Parathyroid adenoma (tissue), 2 donors: ENCODE measurements at regions not wholly inside any gene's neighbourhood (a gene's known extent, or its start where the extent isn't known, plus 50 kb on each side); places are given as distances from the start of the nearest gene placed in this dataset.
"Not testable (repeated sequence)": the region's sequence is repeated elsewhere in the genome, so short reads cannot be mapped to it uniquely, and the experiment has no call there.

Source experiments
- H2AFZ ChIP-seq: fragments of 300-600 bp; sonication (generic); one replicate; pipeline ENCODE4 v1.7.0; 2017; ENCODE audit warnings: antibody characterized with exemption, mild to moderate bottlenecking
- H3K27ac ChIP-seq: fragments of 300-600 bp; sonication (generic); one replicate; pipeline ENCODE4 v1.7.0; 2017
- H3K27me3 ChIP-seq: fragments of 300-600 bp; sonication (generic); one replicate; pipeline ENCODE4 v1.7.0; 2017; ENCODE audit warnings: low read length; ENCODE audit not compliant: control insufficient read depth, insufficient read depth
- H3K36me3 ChIP-seq: fragments of 300-600 bp; sonication (generic); one replicate; pipeline ENCODE4 v1.7.0; 2017; ENCODE audit warnings: low read length; ENCODE audit not compliant: control insufficient read depth, insufficient read depth
- H3K4me1 ChIP-seq: fragments of 300-600 bp; sonication (generic); one replicate; pipeline ENCODE4 v1.7.0; 2017; ENCODE audit warnings: control low read depth
- H3K4me2 ChIP-seq: fragments of 300-600 bp; sonication (generic); one replicate; pipeline ENCODE4 v1.7.0; 2017; ENCODE audit warnings: low read length
- H3K4me3 ChIP-seq: fragments of 300-600 bp; sonication (generic); one replicate; pipeline ENCODE4 v1.7.0; 2017; ENCODE audit warnings: low read depth, low read length
- H3K79me2 ChIP-seq: fragments of 300-600 bp; sonication (generic); one replicate; pipeline ENCODE4 v1.7.0; 2017; ENCODE audit warnings: control low read depth
- H3K9ac ChIP-seq: fragments of 300-600 bp; sonication (generic); one replicate; pipeline ENCODE4 v1.7.0; 2017; ENCODE audit warnings: mild to moderate bottlenecking
- H3K9me3 ChIP-seq: fragments of 300-600 bp; sonication (generic); one replicate; pipeline ENCODE4 v1.7.0; 2017; ENCODE audit warnings: low read length; ENCODE audit not compliant: control insufficient read depth
- TF ChIP-seq, protein P1 (sequence below): fragments of 300-600 bp; sonication (generic); IDR thresholded peaks from one replicate; pipeline ENCODE4 v1.7.0; 2017; ENCODE audit warnings: antibody characterized with exemption, mild to moderate bottlenecking
- donor health status: primary hyperparathyroidism.

- no peaks in the 10 kb centered on the region for H3K9me3 ChIP-seq
Observed at GRCh38 chr4:181896614-181897013, 346.6 kb upstream of the TENM3 start.

GRCh38 chr4:181897935-181898334 lies 345.3 kb upstream of the TENM3 start:
- Histone ChIP-seq H3K27ac (no peak overlapping the region), H3K79me2 (no peaks in the 10 kb centered on the region), H3K27me3 (no peaks in the 10 kb centered on the region), H3K9ac (no peak overlapping the region), H3K4me2 (no peak overlapping the region), H3K4me3 (no peak overlapping the region), H2AFZ (no peak overlapping the region), H3K9me3 (no peaks in the 10 kb centered on the region), H3K4me1 (no peaks in the 10 kb centered on the region), H3K36me3 (no peaks in the 10 kb centered on the region)
- TF ChIP-seq, protein P1, sequence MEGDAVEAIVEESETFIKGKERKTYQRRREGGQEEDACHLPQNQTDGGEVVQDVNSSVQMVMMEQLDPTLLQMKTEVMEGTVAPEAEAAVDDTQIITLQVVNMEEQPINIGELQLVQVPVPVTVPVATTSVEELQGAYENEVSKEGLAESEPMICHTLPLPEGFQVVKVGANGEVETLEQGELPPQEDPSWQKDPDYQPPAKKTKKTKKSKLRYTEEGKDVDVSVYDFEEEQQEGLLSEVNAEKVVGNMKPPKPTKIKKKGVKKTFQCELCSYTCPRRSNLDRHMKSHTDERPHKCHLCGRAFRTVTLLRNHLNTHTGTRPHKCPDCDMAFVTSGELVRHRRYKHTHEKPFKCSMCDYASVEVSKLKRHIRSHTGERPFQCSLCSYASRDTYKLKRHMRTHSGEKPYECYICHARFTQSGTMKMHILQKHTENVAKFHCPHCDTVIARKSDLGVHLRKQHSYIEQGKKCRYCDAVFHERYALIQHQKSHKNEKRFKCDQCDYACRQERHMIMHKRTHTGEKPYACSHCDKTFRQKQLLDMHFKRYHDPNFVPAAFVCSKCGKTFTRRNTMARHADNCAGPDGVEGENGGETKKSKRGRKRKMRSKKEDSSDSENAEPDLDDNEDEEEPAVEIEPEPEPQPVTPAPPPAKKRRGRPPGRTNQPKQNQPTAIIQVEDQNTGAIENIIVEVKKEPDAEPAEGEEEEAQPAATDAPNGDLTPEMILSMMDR, result no peak

More at GRCh38 chr4:181896614-181897013, 346.6 kb upstream of the TENM3 start:
- Histone ChIP-seq H3K9ac (no peak overlapping the region), H3K79me2 (no peaks in the 10 kb centered on the region), H2AFZ (no peak overlapping the region), H3K36me3 (no peaks in the 10 kb centered on the region), H3K4me2 (no peak overlapping the region), H3K27me3 (no peaks in the 10 kb centered on the region), H3K27ac (no peak overlapping the region), H3K4me3 (no peak overlapping the region), H3K4me1 (no peaks in the 10 kb centered on the region)
- TF ChIP-seq, protein P1, result no peak

DNA sequence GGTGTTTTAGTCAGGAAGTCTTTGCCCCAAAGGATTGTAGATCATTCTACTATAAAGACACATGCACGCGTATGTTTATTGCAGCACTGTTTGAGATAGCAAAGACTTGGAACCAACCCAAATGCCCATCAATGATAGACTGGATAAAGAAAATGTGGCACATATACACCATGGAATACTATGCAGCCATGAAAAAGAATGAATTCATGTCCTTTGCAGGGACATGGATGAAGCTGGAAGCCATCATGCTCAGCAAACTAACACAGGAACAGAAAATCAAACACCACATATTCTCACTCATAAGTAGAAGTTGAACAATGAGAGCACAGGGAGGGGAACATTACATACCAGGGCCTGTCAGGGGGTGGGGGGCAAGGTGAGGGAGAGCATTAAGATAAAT lies 340.8 kb upstream of the TENM3 start:
- H3K4me1 ChIP-seq, H3K36me3 ChIP-seq, H3K4me3 ChIP-seq, H2AFZ ChIP-seq, H3K27ac ChIP-seq, H3K27me3 ChIP-seq, H3K9me3 ChIP-seq, H3K79me2 ChIP-seq, H3K4me2 ChIP-seq, H3K9ac ChIP-seq: not testable (repeated sequence)

- Histone ChIP-seq H2AFZ (no peak overlapping the region), H3K9me3 (no peaks in the 10 kb centered on the region), H3K4me1 (no peaks in the 10 kb centered on the region), H3K9ac (no peak overlapping the region), H3K79me2 (no peaks in the 10 kb centered on the region), H3K27me3 (no peaks in the 10 kb centered on the region), H3K4me2 (no peak overlapping the region), H3K27ac (no peak overlapping the region), H3K4me3 (no peak overlapping the region), H3K36me3 (no peaks in the 10 kb centered on the region)
- TF ChIP-seq, protein P1, result no peak
Observed at GRCh38 chr4:181905708-181906107, 337.5 kb upstream of the TENM3 start.

DNA sequence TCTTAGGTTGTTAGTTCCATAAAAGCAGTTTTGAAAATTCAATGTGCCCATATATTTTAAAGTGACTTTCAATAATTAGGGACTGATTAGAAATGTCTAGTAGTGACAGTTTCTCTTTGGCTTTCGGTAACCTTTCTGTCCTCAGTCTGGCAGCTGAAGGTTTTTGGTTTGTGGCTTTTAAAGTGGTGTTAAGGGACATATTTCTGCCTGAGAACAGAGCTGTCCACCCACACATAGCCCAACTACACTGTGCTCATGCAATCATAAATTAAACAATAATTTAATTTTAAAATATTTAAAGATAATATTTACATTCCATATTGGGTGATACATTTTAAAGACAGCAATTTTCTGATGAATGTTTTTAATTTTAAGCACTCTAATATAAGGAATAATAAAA lies 335.0 kb upstream of the TENM3 start:
- no peak overlapping the region for H3K4me3 ChIP-seq
- TF ChIP-seq, protein P1, result no peak

More for the DNA sequence above, 335.0 kb upstream of the TENM3 start:
- Histone ChIP-seq H2AFZ (no peak overlapping the region), H3K9me3 (no peaks in the 10 kb centered on the region), H3K27me3 (no peaks in the 10 kb centered on the region), H3K27ac (no peak overlapping the region), H3K4me2 (no peak overlapping the region), H3K9ac (no peak overlapping the region), H3K36me3 (no peaks in the 10 kb centered on the region), H3K4me1 (no peaks in the 10 kb centered on the region), H3K79me2 (no peaks in the 10 kb centered on the region)
